Tibial nerve (tissue), 4 donors: ENCODE measurements at regions not wholly inside any gene's neighbourhood (a gene's known extent, or its start where the extent isn't known, plus 50 kb on each side); places are given as distances from the start of the nearest gene placed in this dataset.
"Not testable (repeated sequence)": the region's sequence is repeated elsewhere in the genome, so short reads cannot be mapped to it uniquely, and the experiment has no call there.

Experiments used
- DNase-seq, 2 donors: peaks; one replicate each; pipeline ENCODE4 v3.0.0-alpha.2; 2019; ENCODE audit warnings: low spot score in 2 of 2
- H3K27ac ChIP-seq, 4 donors: fragments of 200-600 bp; sonication (generic) in 3 of 4; one replicate each; pipeline ENCODE4 v1.5.1; 2017 to 2019; ENCODE audit warnings: mild to moderate bottlenecking in 1 of 4
- H3K27me3 ChIP-seq, 2 donors: fragments of 200-600 bp; sonication (generic) in 1 of 2; one replicate each; pipeline versions ENCODE4 v1.5.1 to v1.6.0; 2017 to 2019
- H3K36me3 ChIP-seq, 3 donors: fragments of 200-600 bp; sonication (generic); one replicate each; pipeline ENCODE4 v1.5.1; 2018 to 2019
- H3K4me1 ChIP-seq, 4 donors: fragments of 200-600 bp; sonication (generic) in 3 of 4; one replicate each; pipeline ENCODE4 v1.5.1; 2017 to 2019
- H3K4me3 ChIP-seq, 4 donors: fragments of 200-600 bp; sonication (generic) in 3 of 4; one replicate each; pipeline ENCODE4 v1.5.1; 2017 to 2019; ENCODE audit warnings: mild to moderate bottlenecking in 1 of 4, moderate library complexity in 1 of 4
- H3K9me3 ChIP-seq, 4 donors: fragments of 200-600 bp; sonication (generic) in 3 of 4; one replicate each; pipeline ENCODE4 v1.5.1; 2017 to 2019
- WGBS, 2 donors: methylation state at CpG; one replicate each; pipeline ENCODE4 v1.1.5; 2018; 5-methylcytosine and 5-hydroxymethylcytosine counted together

- H3K27ac ChIP-seq, H3K4me1 ChIP-seq, DNase-seq, H3K9me3 ChIP-seq, H3K36me3 ChIP-seq, H3K4me3 ChIP-seq, H3K27me3 ChIP-seq: not testable (repeated sequence)
- 89 to 97% methylated on average over 2 to 3 of the region's 3 CpGs for WGBS, 2 donors
Measured at GRCh38 chr10:46749003-46749402, 162.2 kb upstream of the PTPN20 start.

GRCh38 chr10:46749470-46749869, 161.8 kb upstream of the PTPN20 start:
- not testable (repeated sequence) for H3K36me3 ChIP-seq, H3K9me3 ChIP-seq, H3K4me3 ChIP-seq, DNase-seq, H3K4me1 ChIP-seq, H3K27me3 ChIP-seq, H3K27ac ChIP-seq
- 88% methylated on average over 2 of the region's 2 CpGs for WGBS, 2 donors

DNA sequence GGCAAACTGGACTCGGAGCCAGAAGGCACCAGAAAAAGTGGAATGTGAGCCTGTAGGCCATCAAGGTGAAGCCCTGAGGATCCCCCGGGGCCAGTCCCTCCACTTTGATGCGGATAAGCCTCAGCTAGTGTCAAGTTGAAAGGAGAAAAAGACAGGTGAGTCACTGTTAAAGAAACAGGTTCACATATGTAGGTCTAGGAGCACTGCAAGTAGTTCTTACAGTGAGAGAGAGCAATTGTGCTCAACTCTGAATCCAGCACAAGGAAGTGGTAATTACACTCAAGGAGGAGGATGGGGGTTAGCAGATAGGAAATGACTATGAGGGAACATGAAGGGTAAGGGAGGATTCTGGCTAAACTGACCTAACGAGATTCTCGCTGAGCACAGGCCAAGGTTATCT, 157.5 kb upstream of the PTPN20 start:
- H3K27me3 ChIP-seq: not testable (repeated sequence)
- 83 to 85% methylated on average over 1 to 3 of the region's 5 CpGs for WGBS, 2 donors

GRCh38 chr10:46761471-46761870, 149.8 kb upstream of the PTPN20 start:
- H3K27me3 ChIP-seq, H3K27ac ChIP-seq, DNase-seq, H3K4me3 ChIP-seq, H3K4me1 ChIP-seq, H3K36me3 ChIP-seq, H3K9me3 ChIP-seq: not testable (repeated sequence)

More for the DNA sequence above, 157.5 kb upstream of the PTPN20 start:
- H3K27ac ChIP-seq, DNase-seq, H3K4me1 ChIP-seq, H3K9me3 ChIP-seq, H3K36me3 ChIP-seq, H3K4me3 ChIP-seq: not testable (repeated sequence)

GRCh38 chr10:46768515-46769291, 142.5 kb upstream of the PTPN20 start:
- not testable (repeated sequence) for DNase-seq, H3K4me1 ChIP-seq, H3K36me3 ChIP-seq, H3K9me3 ChIP-seq, H3K27me3 ChIP-seq, H3K27ac ChIP-seq, H3K4me3 ChIP-seq
- WGBS, 2 donors: 84 to 94% methylated on average over 2 of the region's 8 CpGs

DNA sequence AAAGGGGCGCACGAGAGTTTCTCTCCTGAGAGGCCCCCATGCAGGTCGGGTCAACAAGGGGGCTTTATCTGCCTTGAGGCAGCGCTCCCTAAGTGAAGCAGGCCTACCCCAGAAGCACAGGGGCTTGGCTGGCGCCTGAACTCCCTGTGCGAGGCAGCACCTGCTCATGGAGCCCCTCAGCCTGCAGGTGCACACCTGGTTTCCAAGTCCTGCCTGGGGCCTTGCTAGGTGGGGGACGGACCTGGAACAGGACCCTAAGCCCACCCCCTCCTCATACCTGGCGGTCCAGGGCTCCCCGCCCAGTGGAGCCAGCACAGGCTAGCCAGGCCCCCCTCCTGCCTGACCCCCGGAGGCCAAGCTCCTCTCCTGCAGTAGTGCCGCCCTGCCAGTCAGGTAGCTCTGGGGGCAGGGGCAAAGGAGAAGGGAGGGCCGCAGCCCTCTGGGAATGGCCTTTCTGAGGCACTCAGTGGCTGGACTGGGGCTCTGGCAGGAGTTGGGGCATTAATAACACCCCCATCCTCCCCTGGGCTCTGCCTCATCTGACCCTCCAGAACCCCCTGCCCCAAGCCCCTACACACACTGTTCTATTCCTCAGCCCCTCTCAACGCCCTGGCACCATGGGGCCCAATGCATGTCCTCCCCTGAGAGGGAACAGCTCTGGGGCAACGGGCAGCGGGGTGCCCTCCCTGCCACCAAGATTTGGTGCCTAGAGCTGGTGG, 137.9 kb upstream of the PTPN20 start:
- not testable (repeated sequence) for H3K4me1 ChIP-seq, H3K27ac ChIP-seq, H3K36me3 ChIP-seq, DNase-seq, H3K27me3 ChIP-seq, H3K4me3 ChIP-seq, H3K9me3 ChIP-seq
- 40% methylated on average over 1 of the region's 15 CpGs; no CpG with 5 or more reads in 1 of the 2 donors for WGBS, 2 donors

DNA sequence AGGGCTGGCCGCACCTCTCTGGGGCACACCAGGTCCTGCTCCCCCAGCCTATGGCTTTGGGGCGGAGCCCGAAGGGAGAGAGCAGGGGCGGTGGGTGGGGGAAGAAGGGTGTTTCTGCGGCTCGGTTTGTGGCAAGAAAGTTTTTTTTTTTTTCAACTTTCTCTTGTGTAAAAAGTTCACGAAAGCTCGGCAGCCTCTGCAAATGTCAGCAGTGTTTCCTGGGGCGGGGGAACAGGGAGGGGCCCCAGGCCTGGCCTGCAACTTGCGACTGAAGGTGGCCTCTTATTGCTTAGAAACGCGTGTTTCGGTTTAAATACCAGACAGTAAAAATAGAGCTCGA, 137.4 kb upstream of the PTPN20 start:
- not testable (repeated sequence) for H3K36me3 ChIP-seq, H3K9me3 ChIP-seq, H3K27me3 ChIP-seq, H3K4me3 ChIP-seq, H3K4me1 ChIP-seq, DNase-seq, H3K27ac ChIP-seq
- 65 to 68% methylated on average over 12 to 13 of the region's 14 CpGs for WGBS, 2 donors

- H3K36me3 ChIP-seq, H3K27me3 ChIP-seq, H3K4me3 ChIP-seq, DNase-seq, H3K9me3 ChIP-seq, H3K27ac ChIP-seq, H3K4me1 ChIP-seq: not testable (repeated sequence)
- 89 to 96% methylated on average over 33 to 36 of the region's 42 CpGs for WGBS, 2 donors
Measured at GRCh38 chr10:46774366-46774765, 136.9 kb upstream of the PTPN20 start.

- not testable (repeated sequence) for H3K9me3 ChIP-seq, H3K36me3 ChIP-seq, DNase-seq, H3K27me3 ChIP-seq, H3K4me1 ChIP-seq, H3K27ac ChIP-seq, H3K4me3 ChIP-seq
- 100% methylated on average over 6 to 15 of the region's 44 CpGs for WGBS, 2 donors
Measured at GRCh38 chr10:46774945-46775667, 136.1 kb upstream of the PTPN20 start.

- not testable (repeated sequence) for DNase-seq, H3K4me3 ChIP-seq, H3K27me3 ChIP-seq, H3K36me3 ChIP-seq, H3K9me3 ChIP-seq, H3K27ac ChIP-seq, H3K4me1 ChIP-seq
- WGBS, 2 donors: 90 to 92% methylated on average over 14 to 15 of the region's 17 CpGs
Measured at GRCh38 chr10:46775668-46776059, 135.6 kb upstream of the PTPN20 start.
